ENCODE measurements at regions not wholly inside any gene's neighbourhood (a gene's known extent, or its start where the extent isn't known, plus 50 kb on each side); places are given as distances from the start of the nearest gene placed in this dataset.
"Not testable (repeated sequence)": the region's sequence is repeated elsewhere in the genome, so short reads cannot be mapped to it uniquely, and the experiment has no call there.

- DNase-seq (ENCODE audit: extremely low spot score): no peak
- POLR2A ChIA-PET: no interaction called here
- TF ChIP-seq CTCF (IDR thresholded peaks at IDR 0.05; ENCODE audit: control extremely low read depth, extremely low read depth, low read depth, missing control alignments): no peak
- CTCF ChIA-PET: interaction anchor here (1.2 kb wide), 2 partner anchors 20 to 24 kb away, joined by 3 read pairs; no protein-coding TSS in a partner anchor
Measured at GRCh38 chr1:229862017-229862774, 204.8 kb upstream of the GALNT2 start.

- DNase-seq (ENCODE audit: extremely low spot score): no peak
- CTCF ChIA-PET: no interaction called here
- TF ChIP-seq CTCF (IDR thresholded peaks at IDR 0.05; ENCODE audit: control extremely low read depth, extremely low read depth, low read depth, missing control alignments): no peak
- POLR2A ChIA-PET: no interaction called here
Measured at GRCh38 chr1:229863651-229864545, 203.1 kb upstream of the GALNT2 start.

GRCh38 chr1:229864686-229865230, 202.3 kb upstream of the GALNT2 start:
- TF ChIP-seq CTCF (IDR thresholded peaks at IDR 0.05; ENCODE audit: control extremely low read depth, extremely low read depth, low read depth, missing control alignments): no peak
- POLR2A ChIA-PET: no interaction called here
- CTCF ChIA-PET: no interaction called here
- DNase-seq (ENCODE audit: extremely low spot score): no peak

- CTCF ChIA-PET; DNase-seq (ENCODE audit: extremely low spot score); POLR2A ChIA-PET: not testable (repeated sequence)
Measured at GRCh38 chr1:229865321-229865720, 201.7 kb upstream of the GALNT2 start.

- no peak for DNase-seq (ENCODE audit: extremely low spot score)
- ChIA-PET POLR2A (no interaction called here), CTCF (no interaction called here)
- TF ChIP-seq CTCF (IDR thresholded peaks at IDR 0.05; ENCODE audit: control extremely low read depth, extremely low read depth, low read depth, missing control alignments): no peak
Measured at GRCh38 chr1:229867726-229868125, 199.3 kb upstream of the GALNT2 start.

GRCh38 chr1:229869240-229869639, 197.8 kb upstream of the GALNT2 start:
- ChIA-PET CTCF (interaction anchor here (0.7 kb wide), 1 partner anchor 10 kb away, joined by 3 read pairs; no protein-coding TSS in a partner anchor), POLR2A (no interaction called here)
- no peak for TF ChIP-seq CTCF (IDR thresholded peaks at IDR 0.05; ENCODE audit: control extremely low read depth, extremely low read depth, low read depth, missing control alignments)
- DNase-seq (ENCODE audit: extremely low spot score): no peak

GRCh38 chr1:229869687-229870086, 197.4 kb upstream of the GALNT2 start:
- no peak for DNase-seq (ENCODE audit: extremely low spot score)
- TF ChIP-seq CTCF (IDR thresholded peaks at IDR 0.05; ENCODE audit: control extremely low read depth, extremely low read depth, low read depth, missing control alignments): no peak
- POLR2A ChIA-PET: no interaction called here
- CTCF ChIA-PET: no interaction called here

All from GM10248 (cell line).